Fibroblast of the aortic adventitia (primary cell): ENCODE measurements at regions not wholly inside any gene's neighbourhood (a gene's known extent, or its start where the extent isn't known, plus 50 kb on each side); places are given as distances from the start of the nearest gene placed in this dataset.
"Not testable (repeated sequence)": the region's sequence is repeated elsewhere in the genome, so short reads cannot be mapped to it uniquely, and the experiment has no call there.

Experiments
- DNase-seq: peaks from one replicate; pipeline ENCODE4 v3.0.0-alpha.2; 2010; ENCODE audit warnings: low read depth
- H3K4me3 ChIP-seq: 2 replicates; pipeline ENCODE4 v1.5.1; 2011; ENCODE audit warnings: low read depth, mild to moderate bottlenecking, control low read depth, low read length, moderate library complexity
- CTCF ChIP-seq: IDR thresholded peaks from 2 replicates; pipeline ENCODE4 v1.5.1; 2011; ENCODE audit warnings: mild to moderate bottlenecking, low read length, control low read depth, inconsistent platforms; ENCODE audit not compliant: insufficient read depth

- DNase-seq = peak; percentile 80
Observed at GRCh38 chr13:80157261-80157932, 183.5 kb downstream of the SPRY2 start.

GRCh38 chr13:80152142-80152541, 188.8 kb downstream of the SPRY2 start:
- not testable (repeated sequence) for H3K4me3 ChIP-seq, DNase-seq

More at GRCh38 chr13:80157261-80157932, 183.5 kb downstream of the SPRY2 start:
- no peak overlapping the region for H3K4me3 ChIP-seq
- no peak for TF ChIP-seq CTCF

GRCh38 chr13:80151016-80151415, 189.9 kb downstream of the SPRY2 start:
- no peak overlapping the region for H3K4me3 ChIP-seq
- no peak for TF ChIP-seq CTCF
- DNase-seq = no peak

- no peak for DNase-seq
- H3K4me3 ChIP-seq = no peak overlapping the region
- no peak for TF ChIP-seq CTCF
Observed at GRCh38 chr13:80149736-80150135, 191.2 kb downstream of the SPRY2 start.

- no peak for TF ChIP-seq CTCF
- DNase-seq = peak; percentile 34
- H3K4me3 ChIP-seq = no peak overlapping the region
Observed at GRCh38 chr13:80145171-80145690, 195.7 kb downstream of the SPRY2 start.

GRCh38 chr13:80144493-80144892, 196.4 kb downstream of the SPRY2 start:
- no peak overlapping the region for H3K4me3 ChIP-seq
- no peak for TF ChIP-seq CTCF
- no peak for DNase-seq

- no peak for TF ChIP-seq CTCF
- peak overlapping the region; percentile 7 for H3K4me3 ChIP-seq
- DNase-seq = peak; percentile 96
Observed at GRCh38 chr13:80141123-80141849, 199.6 kb downstream of the SPRY2 start.
